ENCODE measurements at regions not wholly inside any gene's neighbourhood (a gene's known extent, or its start where the extent isn't known, plus 50 kb on each side); places are given as distances from the start of the nearest gene placed in this dataset.

DNA sequence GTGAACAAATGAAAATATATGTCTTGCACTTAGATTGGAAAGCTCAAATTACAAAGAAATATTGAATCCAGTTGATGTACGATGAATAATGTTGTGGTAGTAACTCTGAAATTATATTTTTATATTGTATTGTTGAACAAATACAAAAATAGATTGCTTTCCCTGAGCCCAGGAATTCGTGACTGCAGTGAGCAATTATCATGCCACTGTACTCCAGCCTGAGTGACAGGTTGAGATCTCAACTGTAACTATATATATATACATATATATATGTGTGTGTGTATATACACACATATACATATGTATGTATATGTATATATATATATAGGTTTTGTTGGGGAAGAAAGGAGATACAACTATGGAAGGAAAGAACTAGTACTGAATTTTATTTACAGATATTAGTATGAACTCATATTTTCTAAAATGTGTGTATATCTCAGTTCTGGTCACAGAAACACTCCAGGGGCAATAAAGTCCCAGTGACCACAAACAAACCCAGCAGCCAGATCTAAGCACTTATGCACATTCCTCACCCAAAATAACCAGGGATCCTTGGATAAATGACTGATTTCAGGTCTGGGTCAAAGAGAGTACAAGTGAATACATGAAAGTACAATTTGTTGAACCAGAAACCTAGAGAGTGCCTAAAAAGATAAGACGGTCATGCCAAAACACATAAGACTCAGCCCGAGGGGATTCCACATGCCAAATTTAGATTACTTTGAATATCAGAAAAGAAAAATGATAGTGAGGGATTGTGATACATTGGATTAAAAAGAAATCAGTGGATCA is 146.3 kb downstream of the TMX3 start:
- Histone ChIP-seq H3K18ac (ENCODE audit: extremely low read depth, low read length) (no peak overlapping the region), H4K5ac (ENCODE audit: insufficient read length, low read depth, low read length) (no peak overlapping the region), H3K4me3 (ENCODE audit: extremely low read depth in 1 of 4, insufficient read depth in 2 of 4, low read depth in 3 of 4, low read length in 4 of 4) (no peak overlapping the region), H3K79me1 (ENCODE audit: low read depth, low read length) (no peaks in the 10 kb centered on the region), H2AK5ac (ENCODE audit: low read depth, low read length) (no peak overlapping the region), H3K4me1 (replicated peaks in 1 of 4; ENCODE audit: control insufficient read depth in 3 of 4, insufficient read depth in 4 of 4, low read length in 3 of 4) (peaks cover 0 to 7% (median 3%) of the 10 kb centered on the region in 4 experiments; a peak in 3 of 7 replicates), H4K91ac (replicated peaks; ENCODE audit: insufficient read length, low read length) (no peak overlapping the region), H3K27me3 (replicated peaks in 1 of 4; ENCODE audit: control insufficient read depth in 3 of 4, extremely low read depth in 1 of 4, insufficient read depth in 3 of 4, low read length in 3 of 4) (no peaks in the 10 kb centered on the region), H2BK12ac (ENCODE audit: low read depth, low read length) (no peak overlapping the region; the same call in 1 of the 2 replicates), H3K9ac (replicated peaks in 1 of 4; ENCODE audit: extremely low read depth in 1 of 4, low read depth in 3 of 4, low read length in 3 of 4) (no peak overlapping the region), H3K36me3 (ENCODE audit: control insufficient read depth in 2 of 4, insufficient read depth in 4 of 4, low read length in 3 of 4) (no peaks in the 10 kb centered on the region), H2BK20ac (ENCODE audit: low read length) (no peak overlapping the region), H3K4ac (replicated peaks; ENCODE audit: insufficient read length, low read depth, low read length) (no peak overlapping the region), H3K14ac (ENCODE audit: insufficient read length) (no peak overlapping the region), H3K27ac (ENCODE audit: low read depth, low read length) (no peak overlapping the region), H2BK15ac (ENCODE audit: low read length) (no peak overlapping the region), H3K23ac (ENCODE audit: insufficient read length) (no peak overlapping the region), H3K56ac (replicated peaks; ENCODE audit: insufficient read length, low read depth, low read length) (no peak overlapping the region), H3K79me2 (ENCODE audit: control insufficient read depth in 1 of 2, insufficient read depth in 2 of 2, low read length in 2 of 2) (no peaks in the 10 kb centered on the region), H4K20me1 (replicated peaks in 1 of 2; ENCODE audit: control insufficient read depth in 1 of 2, insufficient read depth in 2 of 2, low read length in 2 of 2) (no peaks in the 10 kb centered on the region), H3K9me3 (ENCODE audit: insufficient read depth in 2 of 2, low read depth in 1 of 2, low read length in 1 of 2) (peaks cover 0 to 2% of the 10 kb centered on the region in 2 experiments; a peak in 1 of 4 replicates), H2BK5ac (ENCODE audit: low read depth, low read length) (no peak overlapping the region), H3K4me2 (ENCODE audit: insufficient read depth in 1 of 2, low read depth in 2 of 2, low read length in 2 of 2) (no peak overlapping the region), H2BK120ac (replicated peaks; ENCODE audit: low read depth, low read length) (no peak overlapping the region), H3K23me2 (ENCODE audit: low read depth, low read length) (peaks cover 2% of the 10 kb centered on the region; the same call in 1 of the 2 replicates), H4K8ac (ENCODE audit: extremely low read depth, insufficient read depth, low read length) (no peak overlapping the region), H2AFZ (ENCODE audit: low read length) (no peak overlapping the region)
- CTCF ChIA-PET (ENCODE audit: partially characterized antibody) = no interaction called here
- FAIRE-seq (no peak), DNase-seq (ENCODE audit: low read depth in 1 of 2, low spot score in 2 of 2) (no peak)
- WGBS, 2 experiments (ENCODE audit: extremely low coverage in 1 of 2, insufficient coverage in 1 of 2, insufficient read length in 1 of 2, insufficient replicate concordance in 2 of 2, low coverage in 1 of 2, low lambda C conversion rate in 2 of 2, missing lambda C conversion rate in 1 of 2) = 92% methylated on average over 4 of the region's 4 CpGs; no CpG with 5 or more reads in 1 of the 2 experiments
- POLR2A ChIA-PET (ENCODE audit: partially characterized antibody) = interaction anchor here (0.9 kb wide), 1 partner anchor 10 kb away, joined by 3 read pairs; no protein-coding TSS in a partner anchor
- TF ChIP-seq TEAD4 (IDR thresholded peaks at IDR 0.05; ENCODE audit: low read depth, low read length) (no peak), POU5F1 (IDR thresholded peaks at IDR 0.05; ENCODE audit: low read depth, low read length) (no peak), PHF8 (conservative IDR thresholded peaks at IDR 0.05; ENCODE audit: low read depth, low read length) (no peak), ASH2L (IDR thresholded peaks at IDR 0.05; ENCODE audit: low read length) (no peak), ZNF274 (IDR thresholded peaks at IDR 0.05; ENCODE audit: borderline replicate concordance, extremely low read depth, low read length) (no peak), EGR1 (IDR thresholded peaks at IDR 0.05; ENCODE audit: borderline replicate concordance, low read depth, low read length) (no peak), CTBP2 (IDR thresholded peaks at IDR 0.05; ENCODE audit: borderline replicate concordance, insufficient read depth, insufficient read length, low read length) (no peak)
- TF ChIP-seq, protein P1, sequence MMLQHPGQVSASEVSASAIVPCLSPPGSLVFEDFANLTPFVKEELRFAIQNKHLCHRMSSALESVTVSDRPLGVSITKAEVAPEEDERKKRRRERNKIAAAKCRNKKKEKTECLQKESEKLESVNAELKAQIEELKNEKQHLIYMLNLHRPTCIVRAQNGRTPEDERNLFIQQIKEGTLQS (IDR thresholded peaks at IDR 0.05; ENCODE audit: insufficient read depth, low read depth, low read length) = no peak
